Neutrophil (primary cell): ENCODE measurements at regions not wholly inside any gene's neighbourhood (a gene's known extent, or its start where the extent isn't known, plus 50 kb on each side); places are given as distances from the start of the nearest gene placed in this dataset.

Experiments
- H3K27ac ChIP-seq: fragments of 200-600 bp; sonication (generic); 2 replicates; pipeline ENCODE4 v1.5.1; 2016; ENCODE audit warnings: mild to moderate bottlenecking, moderate library complexity
- H3K27me3 ChIP-seq: fragments of 200-600 bp; sonication (generic); 2 replicates; pipeline ENCODE4 v1.6.0; 2016; ENCODE audit warnings: mild to moderate bottlenecking
- H3K36me3 ChIP-seq: fragments of 200-600 bp; sonication (generic); 2 replicates; pipeline ENCODE4 v1.5.1; 2017
- H3K4me1 ChIP-seq, 2 experiments: fragments of 200-600 bp in 1 of 2; sonication (generic) in 1 of 2; 1 replicate in 1 of 2; 2 replicates in 1 of 2; pipeline versions ENCODE4 v1.5.1 to v1.6.1; 2013 to 2016; ENCODE audit warnings: low read depth in 1 of 2, low read length in 1 of 2, mild to moderate bottlenecking in 1 of 2, moderate library complexity in 1 of 2; ENCODE audit not compliant: control insufficient read depth in 1 of 2, insufficient read depth in 1 of 2
- H3K4me3 ChIP-seq, 2 experiments: fragments of 200-600 bp in 1 of 2; sonication (generic) in 1 of 2; 1 replicate in 1 of 2; 2 replicates in 1 of 2; pipeline ENCODE4 v1.5.1; 2013 to 2016; ENCODE audit warnings: low read depth in 1 of 2, low read length in 1 of 2, mild to moderate bottlenecking in 1 of 2, moderate library complexity in 1 of 2
- H3K9me3 ChIP-seq: fragments of 200-600 bp; sonication (generic); 2 replicates; pipeline ENCODE4 v1.5.1; 2016
- CTCF ChIP-seq: fragments of 200-600 bp; sonication (generic); IDR thresholded peaks from 2 replicates; pipeline ENCODE4 v1.5.1; 2016; ENCODE audit warnings: antibody characterized with exemption

- Histone ChIP-seq H3K27me3 (peaks cover 16% of the 10 kb centered on the region), H3K4me3 (no peak overlapping the region), H3K36me3 (no peaks in the 10 kb centered on the region), H3K9me3 (no peaks in the 10 kb centered on the region), H3K27ac (no peak overlapping the region), H3K4me1 (no peaks in the 10 kb centered on the region)
- TF ChIP-seq CTCF, result no peak
These were observed 146.9 kb upstream of the RAB11FIP2 start for GRCh38 chr10:118193642-118194041.

DNA sequence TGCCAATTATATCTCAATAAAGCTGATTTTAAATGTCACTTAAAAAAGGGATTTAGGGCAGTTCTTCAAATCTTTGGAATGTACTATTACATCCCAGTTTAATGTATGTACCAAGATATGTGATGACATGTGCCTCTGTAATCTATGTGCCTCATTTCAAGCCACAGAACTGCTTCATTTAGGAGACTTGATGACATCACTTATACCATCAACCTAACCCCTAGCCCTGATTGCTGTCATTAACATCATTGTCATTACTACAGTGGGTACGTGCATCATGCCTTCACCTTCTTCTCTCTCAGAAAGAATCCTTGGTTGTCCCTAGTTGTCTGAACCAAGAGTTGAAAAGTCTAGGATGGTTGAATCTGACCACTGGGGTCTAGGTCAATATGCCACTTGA lies 134.3 kb upstream of the RAB11FIP2 start:
- Histone ChIP-seq H3K36me3 (no peaks in the 10 kb centered on the region), H3K4me1 (no peaks in the 10 kb centered on the region), H3K4me3 (no peak overlapping the region)

GRCh38 chr10:118175148-118175547 lies 128.4 kb upstream of the RAB11FIP2 start:
- no peaks in the 10 kb centered on the region for H3K36me3 ChIP-seq
- H3K4me3 ChIP-seq, result no peak overlapping the region
- no peaks in the 10 kb centered on the region for H3K9me3 ChIP-seq
- no peak for TF ChIP-seq CTCF
- H3K27me3 ChIP-seq, result peaks cover 15% of the 10 kb centered on the region
- H3K27ac ChIP-seq, result no peak overlapping the region
- H3K4me1 ChIP-seq, result no peaks in the 10 kb centered on the region

More for the DNA sequence above, 134.3 kb upstream of the RAB11FIP2 start:
- H3K27me3 ChIP-seq, result no peaks in the 10 kb centered on the region
- no peaks in the 10 kb centered on the region for H3K9me3 ChIP-seq
- H3K27ac ChIP-seq, result no peak overlapping the region
- TF ChIP-seq CTCF, result no peak

DNA sequence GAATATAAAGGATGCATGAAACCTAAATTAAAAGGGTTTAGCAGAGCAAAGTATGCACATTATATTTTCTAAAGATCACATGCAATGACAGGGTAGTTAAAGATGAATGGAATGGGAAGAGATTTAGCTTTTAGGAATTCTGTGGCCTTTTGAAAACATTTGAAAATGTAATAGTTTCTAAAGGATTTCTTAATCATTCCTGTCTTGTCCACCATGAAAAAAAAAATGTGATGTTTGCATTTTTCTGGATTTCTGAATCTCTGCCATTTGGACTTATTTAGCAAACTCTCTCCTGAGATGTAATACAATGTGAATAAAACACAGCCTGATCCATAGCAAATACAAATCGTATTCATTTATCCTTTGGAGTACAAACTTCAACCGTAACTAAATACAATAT lies 126.6 kb upstream of the RAB11FIP2 start:
- H3K4me3 ChIP-seq, result no peak overlapping the region

GRCh38 chr10:118171861-118172260 lies 125.1 kb upstream of the RAB11FIP2 start:
- H3K27me3 ChIP-seq, result peaks cover 25% of the 10 kb centered on the region
- no peak for TF ChIP-seq CTCF
- no peak overlapping the region for H3K27ac ChIP-seq
- H3K36me3 ChIP-seq, result no peaks in the 10 kb centered on the region
- no peaks in the 10 kb centered on the region for H3K9me3 ChIP-seq
- H3K4me3 ChIP-seq, result no peak overlapping the region
- H3K4me1 ChIP-seq, result no peaks in the 10 kb centered on the region

More for the DNA sequence above, 126.6 kb upstream of the RAB11FIP2 start:
- H3K27ac ChIP-seq, result no peak overlapping the region
- H3K36me3 ChIP-seq, result no peaks in the 10 kb centered on the region
- no peak for TF ChIP-seq CTCF
- H3K4me1 ChIP-seq, result no peaks in the 10 kb centered on the region
- peaks cover 23% of the 10 kb centered on the region for H3K27me3 ChIP-seq
- no peaks in the 10 kb centered on the region for H3K9me3 ChIP-seq
